Esophagus (tissue), 2 donors: ENCODE measurements at regions not wholly inside any gene's neighbourhood (a gene's known extent, or its start where the extent isn't known, plus 50 kb on each side); places are given as distances from the start of the nearest gene placed in this dataset.

Experiments
- H3K27ac ChIP-seq, 2 donors: one replicate each; pipeline ENCODE4 v1.5.1; 2013; ENCODE audit warnings: low read depth in 2 of 2, mild to moderate bottlenecking in 2 of 2, inconsistent platforms in 1 of 2, low read length in 1 of 2, moderate library complexity in 1 of 2
- H3K27me3 ChIP-seq, 2 donors: one replicate each; pipeline ENCODE4 v1.6.1; 2013; ENCODE audit warnings: low read length in 2 of 2, control low read depth in 1 of 2, mild to moderate bottlenecking in 1 of 2; ENCODE audit not compliant: insufficient read depth in 2 of 2, control insufficient read depth in 1 of 2
- H3K36me3 ChIP-seq, 2 donors: one replicate each; pipeline ENCODE4 v1.6.1; 2013; ENCODE audit warnings: low read length in 1 of 2; ENCODE audit not compliant: control insufficient read depth in 2 of 2, insufficient read depth in 2 of 2
- H3K4me1 ChIP-seq, 2 donors: one replicate each; pipeline ENCODE4 v1.6.1; 2013; ENCODE audit warnings: low read length in 1 of 2; ENCODE audit not compliant: control insufficient read depth in 2 of 2, insufficient read depth in 2 of 2
- H3K4me3 ChIP-seq, 2 donors: one replicate each; pipeline ENCODE4 v1.5.1; 2013; ENCODE audit warnings: low read length in 2 of 2, mild to moderate bottlenecking in 2 of 2, low read depth in 1 of 2, moderate library complexity in 1 of 2
- H3K9me3 ChIP-seq, 2 donors: one replicate each; pipeline ENCODE4 v1.6.1; 2013; ENCODE audit warnings: mild to moderate bottlenecking in 2 of 2, low read depth in 1 of 2, low read length in 1 of 2, moderate library complexity in 1 of 2; ENCODE audit not compliant: control insufficient read depth in 2 of 2, insufficient read depth in 1 of 2
- WGBS, 2 donors: extraction: QIAGEN DNeasy Blood & Tissue Kit; methylation state at CpG; one replicate each; pipeline ENCODE4 v1.1.7; 2013; 5-methylcytosine and 5-hydroxymethylcytosine counted together
- donor health status: healthy with polysubstance abuse.
- donor health status: Bipolar disorder and iron deficiency.

GRCh38 chr15:46278486-46279090, 643.8 kb downstream of the SQOR start:
- no peaks in the 10 kb centered on the region for H3K9me3 ChIP-seq

GRCh38 chr15:46280762-46281542, 646.1 kb downstream of the SQOR start:
- Histone ChIP-seq H3K27me3 (no peaks in the 10 kb centered on the region), H3K4me1 (no peaks in the 10 kb centered on the region), H3K27ac (no peak overlapping the region), H3K9me3 (no peaks in the 10 kb centered on the region), H3K36me3 (no peaks in the 10 kb centered on the region), H3K4me3 (no peak overlapping the region)
- 42 to 55% methylated on average over 4 of the region's 4 CpGs for WGBS, 2 donors

More at GRCh38 chr15:46278486-46279090, 643.8 kb downstream of the SQOR start:
- 48 to 52% methylated on average over 5 of the region's 5 CpGs for WGBS, 2 donors
- Histone ChIP-seq H3K4me1 (no peaks in the 10 kb centered on the region), H3K4me3 (no peak overlapping the region), H3K36me3 (no peaks in the 10 kb centered on the region), H3K27ac (no peak overlapping the region), H3K27me3 (no peaks in the 10 kb centered on the region)

- 79 to 91% methylated on average over 3 of the region's 3 CpGs for WGBS, 2 donors
- no peaks in the 10 kb centered on the region for H3K27me3 ChIP-seq
Measured at GRCh38 chr15:46293550-46293949, 658.7 kb downstream of the SQOR start.

GRCh38 chr15:46296002-46296401, 661.2 kb downstream of the SQOR start:
- 80% methylated on average over 8 of the region's 8 CpGs for WGBS, 2 donors
- H3K36me3 ChIP-seq, result no peaks in the 10 kb centered on the region

More at GRCh38 chr15:46293550-46293949, 658.7 kb downstream of the SQOR start:
- Histone ChIP-seq H3K4me1 (no peaks in the 10 kb centered on the region), H3K36me3 (no peaks in the 10 kb centered on the region), H3K9me3 (peaks cover 0 to 3% of the 10 kb centered on the region in 2 donors), H3K4me3 (no peak overlapping the region), H3K27ac (no peak overlapping the region)

GRCh38 chr15:46296797-46297196, 662.0 kb downstream of the SQOR start:
- no peak overlapping the region for H3K4me3 ChIP-seq
- no peaks in the 10 kb centered on the region for H3K36me3 ChIP-seq
- WGBS, 2 donors, result 80 to 85% methylated on average over 2 of the region's 2 CpGs
- no peaks in the 10 kb centered on the region for H3K4me1 ChIP-seq
- no peaks in the 10 kb centered on the region for H3K27me3 ChIP-seq
- no peak overlapping the region for H3K27ac ChIP-seq
- H3K9me3 ChIP-seq, result no peaks in the 10 kb centered on the region

More at GRCh38 chr15:46296002-46296401, 661.2 kb downstream of the SQOR start:
- Histone ChIP-seq H3K27me3 (no peaks in the 10 kb centered on the region), H3K27ac (no peak overlapping the region), H3K9me3 (no peaks in the 10 kb centered on the region), H3K4me1 (no peaks in the 10 kb centered on the region), H3K4me3 (no peak overlapping the region)

- no peak overlapping the region for H3K4me3 ChIP-seq
- no peaks in the 10 kb centered on the region for H3K9me3 ChIP-seq
- no peaks in the 10 kb centered on the region for H3K4me1 ChIP-seq
- 59 to 65% methylated on average over 3 of the region's 3 CpGs for WGBS, 2 donors
- H3K27me3 ChIP-seq, result no peaks in the 10 kb centered on the region
- H3K27ac ChIP-seq, result no peak overlapping the region
- no peaks in the 10 kb centered on the region for H3K36me3 ChIP-seq
Measured at GRCh38 chr15:46297766-46298165, 662.9 kb downstream of the SQOR start.

- 63 to 66% methylated on average over 6 of the region's 6 CpGs for WGBS, 2 donors
- H3K4me3 ChIP-seq, result no peak overlapping the region
Measured at GRCh38 chr15:46300716-46301115, 665.9 kb downstream of the SQOR start.

GRCh38 chr15:46301291-46301690, 666.5 kb downstream of the SQOR start:
- Histone ChIP-seq H3K36me3 (no peaks in the 10 kb centered on the region), H3K27me3 (no peaks in the 10 kb centered on the region), H3K4me1 (no peaks in the 10 kb centered on the region), H3K27ac (no peak overlapping the region), H3K9me3 (no peaks in the 10 kb centered on the region), H3K4me3 (no peak overlapping the region)
- 36 to 53% methylated on average over 5 of the region's 5 CpGs for WGBS, 2 donors

More at GRCh38 chr15:46300716-46301115, 665.9 kb downstream of the SQOR start:
- H3K36me3 ChIP-seq, result no peaks in the 10 kb centered on the region
- H3K27ac ChIP-seq, result no peak overlapping the region
- no peaks in the 10 kb centered on the region for H3K9me3 ChIP-seq
- H3K27me3 ChIP-seq, result no peaks in the 10 kb centered on the region
- H3K4me1 ChIP-seq, result no peaks in the 10 kb centered on the region

GRCh38 chr15:46301826-46302225, 667.0 kb downstream of the SQOR start:
- no peak overlapping the region for H3K4me3 ChIP-seq
- WGBS, 2 donors, result 61 to 65% methylated on average over 6 of the region's 6 CpGs
- H3K9me3 ChIP-seq, result no peaks in the 10 kb centered on the region
- H3K27me3 ChIP-seq, result no peaks in the 10 kb centered on the region
- H3K36me3 ChIP-seq, result no peaks in the 10 kb centered on the region
- H3K27ac ChIP-seq, result no peak overlapping the region
- no peaks in the 10 kb centered on the region for H3K4me1 ChIP-seq

GRCh38 chr15:46304321-46304720, 669.5 kb downstream of the SQOR start:
- Histone ChIP-seq H3K36me3 (no peaks in the 10 kb centered on the region), H3K4me1 (no peaks in the 10 kb centered on the region), H3K27ac (no peak overlapping the region), H3K9me3 (no peaks in the 10 kb centered on the region), H3K27me3 (no peaks in the 10 kb centered on the region), H3K4me3 (no peak overlapping the region)
- 86 to 87% methylated on average over 4 of the region's 4 CpGs for whole genome bisulfite sequencing, 2 donors
